NCI-H2029 (cell line): ENCODE measurements at regions not wholly inside any gene's neighbourhood (a gene's known extent, or its start where the extent isn't known, plus 50 kb on each side); places are given as distances from the start of the nearest gene placed in this dataset.
A peak's percentile ranks its signal among the peaks of the same experiment; 100 is the strongest.

Source experiments
- DNase-seq: peaks from one replicate; lab custom pipeline; 2025; lab: John Stamatoyannopoulos, UW

DNA sequence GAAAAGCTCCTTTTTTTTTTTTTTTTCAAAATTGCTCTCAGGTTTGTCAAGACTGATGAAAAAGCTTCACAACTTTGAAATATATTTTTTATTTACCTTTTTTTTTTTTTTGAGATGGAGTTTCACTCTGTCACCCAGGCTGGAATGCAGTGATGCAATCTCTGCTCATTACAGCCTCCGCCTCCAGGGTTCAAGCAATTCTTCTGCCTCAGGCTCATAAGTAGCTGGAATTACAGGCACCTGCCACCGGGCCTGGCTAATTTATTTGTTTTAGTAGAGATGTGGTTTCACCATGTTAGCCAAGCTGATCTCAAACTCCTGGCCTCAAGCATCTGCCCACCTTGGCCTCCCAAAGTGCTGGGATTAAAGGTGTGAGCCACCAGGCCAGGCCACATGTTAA is 1515.0 kb downstream of the OTOL1 start:
- DNase-seq = no peak

- DNase-seq = no peak
Observed at GRCh38 chr3:163016251-163016650, 1519.6 kb downstream of the OTOL1 start.

- DNase-seq = no peak
Observed at GRCh38 chr3:163018067-163018466, 1521.5 kb downstream of the OTOL1 start.

DNA sequence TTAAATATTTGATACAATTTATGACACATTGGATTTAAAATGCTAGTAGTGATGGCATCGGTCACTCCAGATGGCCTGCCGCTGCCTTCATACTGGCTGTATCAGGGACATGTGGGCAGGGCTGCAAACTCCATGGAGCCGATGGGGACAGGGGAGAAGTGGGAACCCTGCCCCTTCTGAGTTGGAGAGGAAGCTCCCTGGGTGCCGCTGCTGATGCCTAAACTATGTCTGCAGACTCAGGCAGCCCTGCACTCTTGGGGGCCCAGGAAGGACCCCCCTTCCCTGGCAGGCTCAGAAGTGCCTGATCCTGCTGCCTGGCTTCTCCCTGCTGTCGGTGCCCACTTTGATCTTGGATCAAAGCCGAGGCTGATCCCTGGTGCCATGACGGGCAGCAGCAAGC is 1522.1 kb downstream of the OTOL1 start:
- no peak for DNase-seq

DNA sequence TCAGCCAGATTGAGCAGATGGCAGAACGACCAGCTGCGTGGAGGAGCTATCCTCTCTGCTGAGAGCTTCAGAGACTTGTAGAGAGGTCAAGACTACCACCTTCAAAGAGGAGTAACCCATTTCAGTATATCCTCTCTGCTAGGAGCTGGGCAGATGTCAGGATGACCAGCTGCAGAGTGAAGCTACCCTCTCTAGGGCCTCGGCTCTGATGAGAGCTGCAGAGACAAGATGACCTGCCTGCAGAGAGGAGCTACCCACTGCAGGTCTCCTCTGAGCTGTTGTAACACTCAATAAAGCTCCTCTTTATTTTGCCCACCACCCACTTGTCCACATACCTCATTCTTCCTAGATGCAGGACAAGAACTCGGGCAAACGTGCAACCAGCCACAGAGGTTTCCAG is 1522.7 kb downstream of the OTOL1 start:
- no peak for DNase-seq

- DNase-seq = no peak
Observed at GRCh38 chr3:163033652-163034051, 1537.0 kb downstream of the OTOL1 start.

DNA sequence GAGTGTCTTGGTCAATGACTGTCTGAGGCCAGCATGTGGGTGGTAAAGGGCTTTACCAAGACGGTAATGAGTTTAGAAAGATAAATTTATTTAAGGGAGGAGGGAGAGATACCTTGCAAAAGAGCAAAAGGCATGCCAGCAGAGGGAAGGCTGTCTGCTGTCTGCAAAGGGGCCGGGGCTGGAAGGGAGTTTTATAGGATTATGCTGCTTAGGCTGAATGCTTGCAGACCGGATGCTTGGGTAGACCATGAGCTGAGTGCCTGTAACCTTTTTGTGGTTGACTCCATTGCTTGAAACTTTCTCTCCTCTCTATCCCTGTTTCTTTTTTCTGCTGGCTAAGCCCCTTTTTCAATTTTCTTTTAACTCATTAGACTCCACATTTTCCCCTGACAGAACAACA is 1543.0 kb downstream of the OTOL1 start:
- DNase-seq = no peak

GRCh38 chr3:163043074-163043473 is 1546.5 kb downstream of the OTOL1 start:
- no peak for DNase-seq

DNA sequence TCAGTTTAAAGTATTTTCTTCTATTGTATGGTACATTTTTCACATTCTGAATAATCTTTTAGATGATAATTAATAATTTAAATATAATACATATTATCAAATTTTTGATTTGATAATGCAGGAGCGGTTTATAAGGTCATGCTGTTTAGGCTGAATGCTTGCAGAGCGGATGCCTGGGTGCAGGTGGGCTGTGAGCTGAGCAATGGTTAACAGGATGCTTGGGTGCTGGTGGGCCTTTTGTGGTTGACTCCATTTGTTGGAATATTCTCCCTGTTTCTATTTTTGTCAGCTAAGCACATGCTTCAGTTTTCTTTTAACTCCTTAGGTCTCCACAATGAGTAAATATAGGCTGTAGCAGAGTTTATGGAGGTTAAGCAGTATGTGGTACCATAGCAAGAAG is 1549.3 kb downstream of the OTOL1 start:
- DNase-seq = no peak

DNA sequence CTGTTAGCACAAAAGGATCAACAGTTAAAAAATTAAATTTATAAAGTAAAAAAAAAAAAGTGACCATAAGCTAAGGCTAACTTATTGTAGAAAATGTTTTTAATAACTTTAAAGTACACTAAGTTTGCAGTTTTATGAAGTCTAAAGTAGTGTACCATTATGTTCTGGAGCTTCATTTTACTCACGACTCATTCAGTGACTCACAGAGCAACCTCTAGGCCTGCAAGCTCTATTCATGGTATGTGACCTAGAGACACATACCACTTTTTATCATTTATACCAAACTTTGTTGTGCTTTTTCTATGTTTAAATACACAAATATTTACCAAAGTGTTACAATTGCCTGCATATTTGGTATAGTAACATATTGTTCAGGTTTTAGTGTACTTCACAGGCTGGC is 1552.3 kb downstream of the OTOL1 start:
- no peak for DNase-seq

DNA sequence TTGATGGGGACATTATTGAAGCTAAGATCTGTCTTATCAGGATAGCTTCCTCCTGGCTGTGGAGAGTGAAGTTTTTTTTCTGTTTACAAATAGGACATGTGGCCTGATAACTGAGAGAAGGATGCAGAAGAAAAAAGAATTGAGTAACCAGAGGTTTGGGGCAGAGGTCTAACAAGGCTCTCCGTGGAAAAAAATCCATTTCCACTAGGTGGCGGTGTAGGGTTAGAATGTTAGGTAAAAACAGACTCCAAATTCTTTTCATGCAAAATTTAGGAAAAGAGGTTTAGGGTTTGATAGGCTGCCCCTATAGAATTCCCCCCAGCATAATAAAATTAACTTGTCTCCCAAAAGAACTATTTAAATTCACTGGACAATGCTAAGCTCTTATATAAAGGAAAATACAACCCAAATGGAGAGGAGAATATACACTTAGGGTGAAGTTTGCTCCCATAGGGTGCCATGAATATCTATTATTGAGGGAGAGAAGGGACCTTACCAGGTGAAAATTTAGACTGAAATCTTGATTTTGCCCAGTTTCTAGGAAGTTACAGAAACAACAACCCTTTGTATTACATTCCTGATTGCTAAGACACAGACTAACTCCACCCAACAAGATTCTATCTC is 1560.4 kb downstream of the OTOL1 start:
- peak; percentile 14 for DNase-seq

GRCh38 chr3:163058031-163058854 is 1561.6 kb downstream of the OTOL1 start:
- no peak for DNase-seq

DNA sequence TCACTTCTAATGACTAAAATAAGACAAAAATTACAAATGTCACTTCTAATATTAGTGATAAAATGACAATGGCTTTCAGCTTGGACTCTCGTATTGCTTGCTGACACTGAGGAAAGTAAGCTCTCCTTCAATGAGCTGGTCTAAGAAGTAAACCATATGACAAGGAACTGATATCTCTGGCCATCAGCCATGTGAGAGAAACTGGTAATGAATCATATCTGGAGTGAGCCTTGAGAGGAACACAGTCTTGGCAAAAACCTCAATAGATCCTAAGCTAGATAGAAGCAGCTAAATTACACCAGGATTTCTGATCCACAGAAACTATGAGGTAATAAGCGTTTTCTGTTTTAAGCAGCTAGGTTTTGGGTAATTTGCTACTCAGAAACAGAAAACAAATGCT is 1575.1 kb downstream of the OTOL1 start:
- no peak for DNase-seq
